ENCODE measurements at regions not wholly inside any gene's neighbourhood (a gene's known extent, or its start where the extent isn't known, plus 50 kb on each side); places are given as distances from the start of the nearest gene placed in this dataset.

GRCh38 chr5:27969157-27969556 lies 930.8 kb upstream of the CDH9 start:
- TF ChIP-seq EP300 (IDR thresholded peaks at IDR 0.05; ENCODE audit: borderline replicate concordance in 1 of 2, low read depth in 2 of 2, low read length in 2 of 2): no peak
- TF ChIP-seq CTCF (IDR thresholded peaks at IDR 0.05; ENCODE audit: control extremely low read depth in 1 of 3, insufficient read depth in 1 of 3, low read depth in 1 of 3, low read length in 3 of 3): no peak

All from H1 (cell line).